PC-9 (cell line): ENCODE measurements at regions not wholly inside any gene's neighbourhood (a gene's known extent, or its start where the extent isn't known, plus 50 kb on each side); places are given as distances from the start of the nearest gene placed in this dataset.

Experiments
- EZH2 ChIP-seq: fragments of 200-600 bp; sonication (generic); IDR thresholded peaks from 2 replicates; pipeline ENCODE4 v1.8.0; 2017; ENCODE audit warnings: antibody characterized with exemption, low read depth
- TF ChIP-seq, protein P1 (sequence below): fragments of 200-600 bp; sonication (generic); conservative IDR thresholded peaks from 2 replicates; pipeline ENCODE4 v1.6.1; 2017; ENCODE audit warnings: mixed run types, antibody characterized with exemption, mild to moderate bottlenecking, moderate library complexity

DNA sequence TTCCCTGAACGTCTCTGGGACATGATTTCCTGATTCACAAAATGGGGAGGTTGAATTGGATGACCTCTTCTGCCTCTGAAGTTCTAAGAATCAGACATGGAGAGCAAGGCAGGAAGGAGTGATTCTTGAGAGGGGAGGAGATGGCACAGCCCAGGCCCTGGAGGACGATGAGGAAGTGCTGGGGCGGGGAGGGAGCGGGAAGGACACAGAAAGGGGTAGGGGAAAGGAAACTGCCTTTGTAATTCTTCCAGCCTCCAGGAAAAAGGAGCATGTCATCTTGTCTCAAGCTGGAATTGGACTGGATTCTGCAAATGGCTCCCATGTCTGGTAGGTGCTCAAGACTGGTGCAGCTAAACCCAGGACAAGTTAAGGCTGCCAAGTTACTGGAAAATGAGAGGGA is 97.0 kb upstream of the NCK2 start:
- no peak for TF ChIP-seq EZH2
- TF ChIP-seq, protein P1, sequence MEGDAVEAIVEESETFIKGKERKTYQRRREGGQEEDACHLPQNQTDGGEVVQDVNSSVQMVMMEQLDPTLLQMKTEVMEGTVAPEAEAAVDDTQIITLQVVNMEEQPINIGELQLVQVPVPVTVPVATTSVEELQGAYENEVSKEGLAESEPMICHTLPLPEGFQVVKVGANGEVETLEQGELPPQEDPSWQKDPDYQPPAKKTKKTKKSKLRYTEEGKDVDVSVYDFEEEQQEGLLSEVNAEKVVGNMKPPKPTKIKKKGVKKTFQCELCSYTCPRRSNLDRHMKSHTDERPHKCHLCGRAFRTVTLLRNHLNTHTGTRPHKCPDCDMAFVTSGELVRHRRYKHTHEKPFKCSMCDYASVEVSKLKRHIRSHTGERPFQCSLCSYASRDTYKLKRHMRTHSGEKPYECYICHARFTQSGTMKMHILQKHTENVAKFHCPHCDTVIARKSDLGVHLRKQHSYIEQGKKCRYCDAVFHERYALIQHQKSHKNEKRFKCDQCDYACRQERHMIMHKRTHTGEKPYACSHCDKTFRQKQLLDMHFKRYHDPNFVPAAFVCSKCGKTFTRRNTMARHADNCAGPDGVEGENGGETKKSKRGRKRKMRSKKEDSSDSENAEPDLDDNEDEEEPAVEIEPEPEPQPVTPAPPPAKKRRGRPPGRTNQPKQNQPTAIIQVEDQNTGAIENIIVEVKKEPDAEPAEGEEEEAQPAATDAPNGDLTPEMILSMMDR = no peak
